HepG2 (cell line): ENCODE measurements at regions not wholly inside any gene's neighbourhood (a gene's known extent, or its start where the extent isn't known, plus 50 kb on each side); places are given as distances from the start of the nearest gene placed in this dataset.

Source experiments
- ATF7 ChIP-seq, 2 experiments: fragments of 450-650 bp in 1 of 2; sonication (generic) in 1 of 2; formaldehyde crosslinking in 1 of 2; IDR thresholded peaks; 2 replicates each; pipeline versions ENCODE4 v1.4.0 to v1.6.1; 2016 to 2020; ENCODE audit warnings: antibody characterized with exemption in 1 of 2, mild to moderate bottlenecking in 1 of 2, missing genetic modification reagents in 1 of 2
- ATM ChIP-seq: fragments of 450-650 bp; IDR thresholded peaks from 2 replicates; pipeline ENCODE4 v1.7.1; 2017; ENCODE audit warnings: mild to moderate bottlenecking, borderline replicate concordance
- DNMT1 ChIP-seq: sonication (generic); formaldehyde crosslinking; IDR thresholded peaks from 2 replicates; pipeline ENCODE4 v1.5.1; 2020; ENCODE audit warnings: mild to moderate bottlenecking, missing genetic modification reagents
- ETS1 ChIP-seq: sonication (generic); formaldehyde crosslinking; IDR thresholded peaks from 2 replicates; pipeline ENCODE4 v1.4.0; 2020; ENCODE audit warnings: missing genetic modification reagents
- FOXA3 ChIP-seq: IDR thresholded peaks from 2 replicates; pipeline ENCODE4 v1.6.1; 2016; ENCODE audit warnings: missing genetic modification reagents, missing compliant biosample characterization
- HIVEP1 ChIP-seq: sonication (generic); formaldehyde crosslinking; IDR thresholded peaks from 2 replicates; pipeline ENCODE4 v1.4.0; 2020; ENCODE audit warnings: mild to moderate bottlenecking, missing genetic modification reagents
- NR2C2 ChIP-seq: sonication (generic); formaldehyde crosslinking; IDR thresholded peaks from 2 replicates; pipeline ENCODE4 v1.4.0; 2020; ENCODE audit warnings: missing genetic modification reagents, mild to moderate bottlenecking, moderate library complexity, borderline replicate concordance
- NR2F6 ChIP-seq, 2 experiments: IDR thresholded peaks; 2 replicates each; pipeline ENCODE4 v1.6.1; 2016; ENCODE audit warnings: antibody characterized with exemption in 1 of 2, mild to moderate bottlenecking in 1 of 2
- PITX1 ChIP-seq: sonication (generic); formaldehyde crosslinking; IDR thresholded peaks from 2 replicates; pipeline ENCODE4 v1.5.1; 2020; ENCODE audit warnings: mild to moderate bottlenecking, missing genetic modification reagents
- RXRA ChIP-seq: sonication (generic); formaldehyde crosslinking; IDR thresholded peaks from 2 replicates; pipeline ENCODE4 v1.5.1; 2020; ENCODE audit warnings: missing genetic modification reagents
- SP1 ChIP-seq, 2 experiments: fragments of 450-650 bp in 1 of 2; sonication (generic) in 1 of 2; formaldehyde crosslinking in 1 of 2; IDR thresholded peaks; 2 replicates each; pipeline versions ENCODE4 v1.4.0 to v1.6.1; 2016 to 2020; ENCODE audit warnings: missing genetic modification reagents in 1 of 2
- SRSF1 ChIP-seq: fragments of 200-400 bp; formaldehyde crosslinking; optimal IDR thresholded peaks from 2 replicates; pipeline ENCODE3; 2017; ENCODE audit warnings: mild to moderate bottlenecking, low read depth, low read length, moderate library complexity
- THAP11 ChIP-seq: IDR thresholded peaks from 2 replicates; pipeline ENCODE4 v1.6.1; 2016; ENCODE audit warnings: missing biosample characterization, missing genetic modification reagents
- ZBTB21 ChIP-seq: sonication (generic); formaldehyde crosslinking; IDR thresholded peaks from 2 replicates; pipeline ENCODE4 v1.4.0; 2020; ENCODE audit warnings: missing genetic modification reagents
- ZBTB39 ChIP-seq: sonication (generic); formaldehyde crosslinking; IDR thresholded peaks from 2 replicates; pipeline ENCODE4 v1.5.0; 2020; ENCODE audit warnings: missing genetic modification reagents
- ZNF124 ChIP-seq: sonication (generic); formaldehyde crosslinking; IDR thresholded peaks from 2 replicates; pipeline ENCODE4 v1.4.0; 2020; ENCODE audit warnings: missing genetic modification reagents
- ZNF724P ChIP-seq: sonication (generic); formaldehyde crosslinking; IDR thresholded peaks from 2 replicates; pipeline ENCODE4 v1.8.0; 2022; ENCODE audit warnings: missing genetic modification reagents, borderline replicate concordance
- ZNF839 ChIP-seq: sonication (generic); formaldehyde crosslinking; IDR thresholded peaks from 2 replicates; pipeline ENCODE4 v1.4.0; 2020; ENCODE audit warnings: missing genetic modification reagents, mild to moderate bottlenecking, borderline replicate concordance
- ZSCAN12 ChIP-seq: sonication (generic); formaldehyde crosslinking; IDR thresholded peaks from 2 replicates; pipeline ENCODE4 v1.9.0; 2021; ENCODE audit warnings: mild to moderate bottlenecking, missing genetic modification reagents
- TF ChIP-seq, protein P1 (sequence below): sonication (generic); formaldehyde crosslinking; IDR thresholded peaks from 2 replicates; pipeline ENCODE4 v1.4.0; 2020; ENCODE audit warnings: missing genetic modification reagents, borderline replicate concordance
- TF ChIP-seq, protein P2 (sequence below): sonication (generic); formaldehyde crosslinking; IDR thresholded peaks from 2 replicates; pipeline ENCODE4 v1.9.0; 2021; ENCODE audit warnings: missing genetic modification reagents, borderline replicate concordance
- TF ChIP-seq, protein P3 (sequence below): sonication (generic); formaldehyde crosslinking; IDR thresholded peaks from 2 replicates; pipeline ENCODE4 v1.4.0; 2020; ENCODE audit warnings: missing genetic modification reagents

GRCh38 chr5:116848954-116849581 is 274.4 kb upstream of the SEMA6A start (continued):
- TF ChIP-seq, protein P1, sequence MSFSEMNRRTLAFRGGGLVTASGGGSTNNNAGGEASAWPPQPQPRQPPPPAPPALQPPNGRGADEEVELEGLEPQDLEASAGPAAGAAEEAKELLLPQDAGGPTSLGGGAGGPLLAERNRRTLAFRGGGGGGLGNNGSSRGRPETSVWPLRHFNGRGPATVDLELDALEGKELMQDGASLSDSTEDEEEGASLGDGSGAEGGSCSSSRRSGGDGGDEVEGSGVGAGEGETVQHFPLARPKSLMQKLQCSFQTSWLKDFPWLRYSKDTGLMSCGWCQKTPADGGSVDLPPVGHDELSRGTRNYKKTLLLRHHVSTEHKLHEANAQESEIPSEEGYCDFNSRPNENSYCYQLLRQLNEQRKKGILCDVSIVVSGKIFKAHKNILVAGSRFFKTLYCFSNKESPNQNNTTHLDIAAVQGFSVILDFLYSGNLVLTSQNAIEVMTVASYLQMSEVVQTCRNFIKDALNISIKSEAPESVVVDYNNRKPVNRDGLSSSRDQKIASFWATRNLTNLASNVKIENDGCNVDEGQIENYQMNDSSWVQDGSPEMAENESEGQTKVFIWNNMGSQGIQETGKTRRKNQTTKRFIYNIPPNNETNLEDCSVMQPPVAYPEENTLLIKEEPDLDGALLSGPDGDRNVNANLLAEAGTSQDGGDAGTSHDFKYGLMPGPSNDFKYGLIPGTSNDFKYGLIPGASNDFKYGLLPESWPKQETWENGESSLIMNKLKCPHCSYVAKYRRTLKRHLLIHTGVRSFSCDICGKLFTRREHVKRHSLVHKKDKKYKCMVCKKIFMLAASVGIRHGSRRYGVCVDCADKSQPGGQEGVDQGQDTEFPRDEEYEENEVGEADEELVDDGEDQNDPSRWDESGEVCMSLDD (CRISPR knock-in tag) = no peak
- TF ChIP-seq, protein P2, sequence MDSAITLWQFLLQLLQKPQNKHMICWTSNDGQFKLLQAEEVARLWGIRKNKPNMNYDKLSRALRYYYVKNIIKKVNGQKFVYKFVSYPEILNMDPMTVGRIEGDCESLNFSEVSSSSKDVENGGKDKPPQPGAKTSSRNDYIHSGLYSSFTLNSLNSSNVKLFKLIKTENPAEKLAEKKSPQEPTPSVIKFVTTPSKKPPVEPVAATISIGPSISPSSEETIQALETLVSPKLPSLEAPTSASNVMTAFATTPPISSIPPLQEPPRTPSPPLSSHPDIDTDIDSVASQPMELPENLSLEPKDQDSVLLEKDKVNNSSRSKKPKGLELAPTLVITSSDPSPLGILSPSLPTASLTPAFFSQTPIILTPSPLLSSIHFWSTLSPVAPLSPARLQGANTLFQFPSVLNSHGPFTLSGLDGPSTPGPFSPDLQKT (CRISPR knock-in tag) = no peak
- TF ChIP-seq ZNF724P (CRISPR knock-in tag) (no peak), NR2F6 (IDR thresholded peaks at IDR 0.05) (peak; percentile 81), NR2F6 (CRISPR knock-in tag; IDR thresholded peaks at IDR 0.05) (peak; percentile 87), SRSF1 (no peak), ZBTB21 (CRISPR knock-in tag) (no peak), THAP11 (no peak), PITX1 (CRISPR knock-in tag) (peak; percentile 34; the same call in 1 of the 2 replicates), ZNF124 (CRISPR knock-in tag) (0 out of 2 replicates have a peak, but pooled peaks have one; percentile 28), SP1 (IDR thresholded peaks at IDR 0.05) (no peak), SP1 (CRISPR knock-in tag; IDR thresholded peaks at IDR 0.05) (no peak), ZSCAN12 (CRISPR knock-in tag) (no peak), RXRA (CRISPR knock-in tag) (peak; percentile 76; the same call in 1 of the 2 replicates), ATM (no peak), ZNF839 (CRISPR knock-in tag) (no peak), DNMT1 (CRISPR knock-in tag) (no peak), NR2C2 (peak; percentile 82), HIVEP1 (CRISPR knock-in tag) (no peak), ZBTB39 (CRISPR knock-in tag) (no peak), ATF7 (IDR thresholded peaks at IDR 0.05) (no peak), ATF7 (CRISPR knock-in tag; IDR thresholded peaks at IDR 0.05) (no peak), ETS1 (no peak), FOXA3 (CRISPR knock-in tag) (peak; percentile 30; the same call in 1 of the 2 replicates)
- TF ChIP-seq, protein P3, sequence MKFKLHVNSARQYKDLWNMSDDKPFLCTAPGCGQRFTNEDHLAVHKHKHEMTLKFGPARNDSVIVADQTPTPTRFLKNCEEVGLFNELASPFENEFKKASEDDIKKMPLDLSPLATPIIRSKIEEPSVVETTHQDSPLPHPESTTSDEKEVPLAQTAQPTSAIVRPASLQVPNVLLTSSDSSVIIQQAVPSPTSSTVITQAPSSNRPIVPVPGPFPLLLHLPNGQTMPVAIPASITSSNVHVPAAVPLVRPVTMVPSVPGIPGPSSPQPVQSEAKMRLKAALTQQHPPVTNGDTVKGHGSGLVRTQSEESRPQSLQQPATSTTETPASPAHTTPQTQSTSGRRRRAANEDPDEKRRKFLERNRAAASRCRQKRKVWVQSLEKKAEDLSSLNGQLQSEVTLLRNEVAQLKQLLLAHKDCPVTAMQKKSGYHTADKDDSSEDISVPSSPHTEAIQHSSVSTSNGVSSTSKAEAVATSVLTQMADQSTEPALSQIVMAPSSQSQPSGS (CRISPR knock-in tag) = peak; percentile 22; the same call in 1 of the 2 replicates
